Stimulated activated naive CD8-positive, alpha-beta T cell treated with anti-CD3 and anti-CD28 coated beads, Interleukin-15, amount 100 ng/mL, for 72 hours (primary cell): ENCODE measurements at regions not wholly inside any gene's neighbourhood (a gene's known extent, or its start where the extent isn't known, plus 50 kb on each side); places are given as distances from the start of the nearest gene placed in this dataset.
"Not testable (repeated sequence)": the region's sequence is repeated elsewhere in the genome, so short reads cannot be mapped to it uniquely, and the experiment has no call there.

ENCODE experiments used
- ATAC-seq: fragments of 150-1000 bp; cut with Tn5 transposase; 2 replicates; pipeline ENCODE4 v1.10.0; 2021; ENCODE audit warnings: mild to moderate bottlenecking, moderate library complexity
- DNase-seq, 2 donors: peaks; one replicate each; pipeline ENCODE4 v3.0.0; 2021 to 2022
- H3K27ac Mint-ChIP-seq, 2 donors: one replicate each; pipeline ENCODE4 v1.8.0; 2022; ENCODE audit warnings: mild to moderate bottlenecking in 2 of 2, mixed read lengths in 2 of 2, moderate library complexity in 2 of 2
- H3K27me3 Mint-ChIP-seq: one replicate; pipeline ENCODE4 v1.8.0; 2022; ENCODE audit warnings: mixed read lengths
- H3K4me1 Mint-ChIP-seq: one replicate; pipeline ENCODE4 v1.8.0; 2022; ENCODE audit warnings: mild to moderate bottlenecking, mixed read lengths
- H3K4me3 Mint-ChIP-seq, 2 donors: one replicate each; pipeline ENCODE4 v1.8.0; 2022; ENCODE audit warnings: mild to moderate bottlenecking in 2 of 2, mixed read lengths in 2 of 2, moderate library complexity in 1 of 2
- H3K9me3 Mint-ChIP-seq, 2 donors: one replicate each; pipeline ENCODE4 v1.8.0; 2022; ENCODE audit warnings: mixed read lengths in 2 of 2

GRCh38 chr10:90227217-90227656 lies 525.8 kb downstream of the KIF20B start:
- H3K4me3 Mint-ChIP-seq = peak overlapping the region; percentile 8 to 34
- peaks cover 24% of the 10 kb centered on the region for H3K4me1 Mint-ChIP-seq
- DNase-seq = peak; percentile 54 to 59
- H3K27ac Mint-ChIP-seq = peak overlapping the region in 1 of 2 donors; percentile 49
- H3K9me3 Mint-ChIP-seq = peaks cover 26 to 33% of the 10 kb centered on the region in 2 donors
- peaks cover 46% of the 10 kb centered on the region for H3K27me3 Mint-ChIP-seq
- ATAC-seq = peak; percentile 97

- no peak overlapping the region for H3K27ac Mint-ChIP-seq
- DNase-seq (no peak), ATAC-seq (no peak)
- peaks cover 51% of the 10 kb centered on the region for H3K27me3 Mint-ChIP-seq
- H3K4me1 Mint-ChIP-seq = peaks cover 24% of the 10 kb centered on the region
- H3K4me3 Mint-ChIP-seq = no peak overlapping the region
- peaks cover 27 to 38% of the 10 kb centered on the region in 2 donors for H3K9me3 Mint-ChIP-seq
Observed at GRCh38 chr10:90227786-90228185, 526.4 kb downstream of the KIF20B start.

GRCh38 chr10:90229486-90229885 lies 528.1 kb downstream of the KIF20B start:
- H3K4me3 Mint-ChIP-seq = no peak overlapping the region
- ATAC-seq (no peak), DNase-seq (no peak)
- peaks cover 24% of the 10 kb centered on the region for H3K4me1 Mint-ChIP-seq
- peaks cover 38 to 53% of the 10 kb centered on the region in 2 donors for H3K9me3 Mint-ChIP-seq
- H3K27me3 Mint-ChIP-seq = peaks cover 61% of the 10 kb centered on the region
- H3K27ac Mint-ChIP-seq = no peak overlapping the region

GRCh38 chr10:90233805-90234204 lies 532.4 kb downstream of the KIF20B start:
- H3K4me1 Mint-ChIP-seq, H3K27ac Mint-ChIP-seq, DNase-seq, ATAC-seq, H3K4me3 Mint-ChIP-seq: not testable (repeated sequence)
- Mint-ChIP-seq H3K27me3 (peaks cover 54% of the 10 kb centered on the region), H3K9me3 (peaks cover 38 to 71% of the 10 kb centered on the region in 2 donors)

GRCh38 chr10:90245623-90246022 lies 544.2 kb downstream of the KIF20B start:
- ATAC-seq = no peak
- H3K27me3 Mint-ChIP-seq = no peaks in the 10 kb centered on the region
- no peak for DNase-seq
- peaks cover 4 to 7% of the 10 kb centered on the region in 2 donors for H3K9me3 Mint-ChIP-seq
- H3K27ac Mint-ChIP-seq = no peak overlapping the region
- no peaks in the 10 kb centered on the region for H3K4me1 Mint-ChIP-seq
- no peak overlapping the region for H3K4me3 Mint-ChIP-seq

- H3K4me3 Mint-ChIP-seq, H3K27me3 Mint-ChIP-seq, H3K4me1 Mint-ChIP-seq, H3K9me3 Mint-ChIP-seq, ATAC-seq, DNase-seq, H3K27ac Mint-ChIP-seq: not testable (repeated sequence)
Observed at GRCh38 chr10:90250784-90251183, 549.4 kb downstream of the KIF20B start.

GRCh38 chr10:90269699-90270098 lies 568.3 kb downstream of the KIF20B start:
- no peak overlapping the region for H3K27ac Mint-ChIP-seq
- DNase-seq = no peak
- H3K4me3 Mint-ChIP-seq = no peak overlapping the region
- no peaks in the 10 kb centered on the region for H3K27me3 Mint-ChIP-seq
- no peak for ATAC-seq
- H3K9me3 Mint-ChIP-seq = peaks cover 4% of the 10 kb centered on the region in 2 donors
- no peaks in the 10 kb centered on the region for H3K4me1 Mint-ChIP-seq

GRCh38 chr10:90274721-90275468 lies 573.5 kb downstream of the KIF20B start:
- Mint-ChIP-seq H3K4me3 (no peak overlapping the region), H3K27me3 (no peaks in the 10 kb centered on the region), H3K27ac (no peak overlapping the region), H3K4me1 (no peaks in the 10 kb centered on the region), H3K9me3 (no peaks in the 10 kb centered on the region)
- DNase-seq (no peak), ATAC-seq (no peak)

- no peak for ATAC-seq
- Mint-ChIP-seq H3K4me3 (no peak overlapping the region), H3K4me1 (no peaks in the 10 kb centered on the region), H3K27me3 (no peaks in the 10 kb centered on the region), H3K9me3 (no peaks in the 10 kb centered on the region), H3K27ac (no peak overlapping the region)
- DNase-seq = no peak
Observed at GRCh38 chr10:90276894-90277475, 575.6 kb downstream of the KIF20B start.

- peaks cover 16% of the 10 kb centered on the region for H3K27me3 Mint-ChIP-seq
- ATAC-seq (no peak), DNase-seq (no peak)
- H3K4me1 Mint-ChIP-seq = no peaks in the 10 kb centered on the region
- no peak overlapping the region for H3K4me3 Mint-ChIP-seq
- H3K27ac Mint-ChIP-seq = no peak overlapping the region
- no peaks in the 10 kb centered on the region for H3K9me3 Mint-ChIP-seq
Observed at GRCh38 chr10:90286406-90286805, 571.4 kb downstream of the HTR7 start.

GRCh38 chr10:90286941-90287340 lies 570.9 kb downstream of the HTR7 start:
- ATAC-seq = no peak
- H3K27ac Mint-ChIP-seq = no peak overlapping the region
- H3K27me3 Mint-ChIP-seq = peaks cover 16% of the 10 kb centered on the region
- DNase-seq = no peak
- H3K9me3 Mint-ChIP-seq = no peaks in the 10 kb centered on the region
- no peaks in the 10 kb centered on the region for H3K4me1 Mint-ChIP-seq
- H3K4me3 Mint-ChIP-seq = no peak overlapping the region

- Mint-ChIP-seq H3K4me3 (no peak overlapping the region), H3K4me1 (no peaks in the 10 kb centered on the region), H3K9me3 (no peaks in the 10 kb centered on the region), H3K27ac (no peak overlapping the region), H3K27me3 (peaks cover 16% of the 10 kb centered on the region)
- no peak for ATAC-seq
- DNase-seq = no peak
Observed at GRCh38 chr10:90288391-90288933, 569.4 kb downstream of the HTR7 start.

- peaks cover 16% of the 10 kb centered on the region for H3K27me3 Mint-ChIP-seq
Observed at GRCh38 chr10:90289037-90289436, 568.8 kb downstream of the HTR7 start.

GRCh38 chr10:90293616-90294015 lies 564.2 kb downstream of the HTR7 start:
- no peak overlapping the region for H3K27ac Mint-ChIP-seq
- no peak overlapping the region for H3K4me3 Mint-ChIP-seq
- peaks cover 7% of the 10 kb centered on the region for H3K27me3 Mint-ChIP-seq

More at GRCh38 chr10:90289037-90289436, 568.8 kb downstream of the HTR7 start:
- no peaks in the 10 kb centered on the region for H3K9me3 Mint-ChIP-seq
- ATAC-seq = peak; percentile 35
- DNase-seq = no peak
- H3K4me3 Mint-ChIP-seq = no peak overlapping the region
- H3K4me1 Mint-ChIP-seq = no peaks in the 10 kb centered on the region
- H3K27ac Mint-ChIP-seq = no peak overlapping the region

GRCh38 chr10:90294821-90295540 lies 562.9 kb downstream of the HTR7 start:
- not testable (repeated sequence) for H3K27ac Mint-ChIP-seq, DNase-seq, ATAC-seq, H3K4me1 Mint-ChIP-seq, H3K27me3 Mint-ChIP-seq, H3K4me3 Mint-ChIP-seq, H3K9me3 Mint-ChIP-seq

More at GRCh38 chr10:90293616-90294015, 564.2 kb downstream of the HTR7 start:
- DNase-seq (no peak), ATAC-seq (no peak)
- Mint-ChIP-seq H3K4me1 (no peaks in the 10 kb centered on the region), H3K9me3 (no peaks in the 10 kb centered on the region)

- not testable (repeated sequence) for H3K27ac Mint-ChIP-seq, ATAC-seq, H3K4me3 Mint-ChIP-seq, DNase-seq, H3K27me3 Mint-ChIP-seq, H3K4me1 Mint-ChIP-seq, H3K9me3 Mint-ChIP-seq
Observed at GRCh38 chr10:90302031-90302430, 555.8 kb downstream of the HTR7 start.
